Endothelial cell (in vitro differentiated cells): ENCODE measurements at regions not wholly inside any gene's neighbourhood (a gene's known extent, or its start where the extent isn't known, plus 50 kb on each side); places are given as distances from the start of the nearest gene placed in this dataset.

ENCODE experiments used
- DNase-seq: peaks from one replicate; pipeline ENCODE4 v3.0.0; 2021; ENCODE audit warnings: low spot score
- H3K27ac Mint-ChIP-seq: one replicate; pipeline ENCODE4 v1.8.0; 2021; ENCODE audit warnings: mixed read lengths, inconsistent platforms; ENCODE audit not compliant: unreplicated experiment
- H3K27me3 Mint-ChIP-seq: one replicate; pipeline ENCODE4 v1.8.0; 2021; ENCODE audit warnings: mild to moderate bottlenecking, moderate library complexity, mixed read lengths, inconsistent platforms; ENCODE audit not compliant: unreplicated experiment
- H3K36me3 Mint-ChIP-seq: one replicate; pipeline ENCODE4 v1.8.0; 2021; ENCODE audit warnings: mild to moderate bottlenecking, low read depth, mixed read lengths, inconsistent platforms; ENCODE audit not compliant: unreplicated experiment
- H3K4me1 Mint-ChIP-seq: one replicate; pipeline ENCODE4 v1.8.0; 2021; ENCODE audit warnings: mild to moderate bottlenecking, mixed read lengths, inconsistent platforms; ENCODE audit not compliant: unreplicated experiment
- H3K4me3 Mint-ChIP-seq: one replicate; pipeline ENCODE4 v1.8.0; 2021; ENCODE audit warnings: mild to moderate bottlenecking, mixed read lengths, inconsistent platforms; ENCODE audit not compliant: unreplicated experiment
- H3K9me3 Mint-ChIP-seq: one replicate; pipeline ENCODE4 v1.8.0; 2021; ENCODE audit warnings: mixed read lengths, inconsistent platforms; ENCODE audit not compliant: unreplicated experiment
- TF ChIP-seq, protein P1 (sequence below): fragments of 200-600 bp; sonication (generic); IDR thresholded peaks from one replicate; pipeline ENCODE4 v1.5.0; 2021; ENCODE audit warnings: antibody characterized with exemption; ENCODE audit not compliant: unreplicated experiment

DNA sequence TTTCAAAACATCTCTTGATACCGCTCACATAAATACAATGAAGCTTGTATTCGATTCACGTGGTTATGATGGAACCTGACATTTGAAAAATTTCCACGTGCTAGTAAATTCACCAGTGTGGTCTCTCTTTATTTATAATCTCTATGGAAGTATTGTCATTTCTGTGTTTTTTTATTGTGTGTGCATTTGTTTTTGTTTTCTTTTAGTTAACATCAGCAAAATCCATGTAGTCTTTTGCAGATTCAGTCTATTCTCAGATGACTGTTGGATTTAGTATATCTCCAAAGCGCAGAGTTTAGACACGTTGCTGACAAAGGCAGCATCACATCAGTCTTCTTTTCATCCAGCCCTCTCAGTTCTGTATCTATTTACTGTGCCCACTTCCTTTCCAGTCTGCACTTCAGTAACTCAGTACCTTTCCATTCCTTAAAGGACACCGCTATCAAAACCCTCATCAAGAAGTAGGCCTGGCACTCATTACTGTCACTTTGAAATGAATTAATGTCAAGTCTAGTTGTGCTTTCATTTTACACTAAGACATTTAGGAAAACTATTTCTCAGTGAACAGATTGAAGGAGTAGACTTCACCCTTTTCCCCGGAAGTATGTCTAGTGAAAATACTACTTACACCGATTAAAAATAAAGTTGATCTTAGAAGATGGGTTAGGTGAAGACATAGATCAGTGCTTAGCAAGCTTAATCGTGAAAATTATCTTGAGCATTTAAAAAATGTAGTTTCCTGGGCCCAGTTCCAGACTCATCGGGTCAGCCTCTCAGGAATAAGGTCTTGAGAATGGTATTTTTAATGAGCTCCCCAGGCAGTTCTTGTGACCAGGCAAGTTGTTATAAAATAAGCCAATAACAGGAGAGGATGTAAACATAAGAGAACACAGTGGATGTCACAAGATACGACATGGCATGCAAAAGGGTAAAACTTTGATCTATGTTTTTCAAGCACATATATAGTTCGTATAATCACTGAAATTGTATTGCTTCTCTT lies 506.8 kb upstream of the ZEB2 start:
- no peak for DNase-seq
- Mint-ChIP-seq H3K4me3 (no peak overlapping the region), H3K36me3 (no peaks in the 10 kb centered on the region), H3K27ac (no peak overlapping the region), H3K9me3 (no peaks in the 10 kb centered on the region), H3K4me1 (no peaks in the 10 kb centered on the region), H3K27me3 (peaks cover 3% of the 10 kb centered on the region)
- TF ChIP-seq, protein P1, sequence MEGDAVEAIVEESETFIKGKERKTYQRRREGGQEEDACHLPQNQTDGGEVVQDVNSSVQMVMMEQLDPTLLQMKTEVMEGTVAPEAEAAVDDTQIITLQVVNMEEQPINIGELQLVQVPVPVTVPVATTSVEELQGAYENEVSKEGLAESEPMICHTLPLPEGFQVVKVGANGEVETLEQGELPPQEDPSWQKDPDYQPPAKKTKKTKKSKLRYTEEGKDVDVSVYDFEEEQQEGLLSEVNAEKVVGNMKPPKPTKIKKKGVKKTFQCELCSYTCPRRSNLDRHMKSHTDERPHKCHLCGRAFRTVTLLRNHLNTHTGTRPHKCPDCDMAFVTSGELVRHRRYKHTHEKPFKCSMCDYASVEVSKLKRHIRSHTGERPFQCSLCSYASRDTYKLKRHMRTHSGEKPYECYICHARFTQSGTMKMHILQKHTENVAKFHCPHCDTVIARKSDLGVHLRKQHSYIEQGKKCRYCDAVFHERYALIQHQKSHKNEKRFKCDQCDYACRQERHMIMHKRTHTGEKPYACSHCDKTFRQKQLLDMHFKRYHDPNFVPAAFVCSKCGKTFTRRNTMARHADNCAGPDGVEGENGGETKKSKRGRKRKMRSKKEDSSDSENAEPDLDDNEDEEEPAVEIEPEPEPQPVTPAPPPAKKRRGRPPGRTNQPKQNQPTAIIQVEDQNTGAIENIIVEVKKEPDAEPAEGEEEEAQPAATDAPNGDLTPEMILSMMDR = no peak

DNA sequence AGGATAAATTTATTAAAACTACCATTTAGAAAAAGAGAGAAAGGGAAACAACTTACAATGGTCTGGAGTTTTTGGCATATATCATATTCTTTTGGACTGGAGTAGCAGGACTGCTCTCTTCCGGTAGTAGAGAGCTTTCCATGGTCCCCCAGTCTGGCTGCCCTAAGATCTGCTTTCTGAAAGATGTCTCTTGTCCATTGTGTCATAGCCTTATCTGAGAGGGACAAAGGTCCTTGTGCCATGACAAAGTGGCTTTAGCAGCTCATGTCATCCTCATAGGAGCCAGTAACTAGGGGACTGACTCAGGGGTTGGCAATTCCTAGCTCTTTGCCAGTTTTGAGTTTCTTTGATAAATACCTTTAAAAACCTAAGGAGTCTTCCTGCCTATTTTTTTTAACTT lies 505.5 kb upstream of the ZEB2 start:
- no peak overlapping the region for H3K4me3 Mint-ChIP-seq
- TF ChIP-seq, protein P1 = no peak
- no peaks in the 10 kb centered on the region for H3K36me3 Mint-ChIP-seq
- H3K27me3 Mint-ChIP-seq = peaks cover 3% of the 10 kb centered on the region
- H3K9me3 Mint-ChIP-seq = no peaks in the 10 kb centered on the region
- H3K27ac Mint-ChIP-seq = no peak overlapping the region
- DNase-seq = no peak
- H3K4me1 Mint-ChIP-seq = no peaks in the 10 kb centered on the region

DNA sequence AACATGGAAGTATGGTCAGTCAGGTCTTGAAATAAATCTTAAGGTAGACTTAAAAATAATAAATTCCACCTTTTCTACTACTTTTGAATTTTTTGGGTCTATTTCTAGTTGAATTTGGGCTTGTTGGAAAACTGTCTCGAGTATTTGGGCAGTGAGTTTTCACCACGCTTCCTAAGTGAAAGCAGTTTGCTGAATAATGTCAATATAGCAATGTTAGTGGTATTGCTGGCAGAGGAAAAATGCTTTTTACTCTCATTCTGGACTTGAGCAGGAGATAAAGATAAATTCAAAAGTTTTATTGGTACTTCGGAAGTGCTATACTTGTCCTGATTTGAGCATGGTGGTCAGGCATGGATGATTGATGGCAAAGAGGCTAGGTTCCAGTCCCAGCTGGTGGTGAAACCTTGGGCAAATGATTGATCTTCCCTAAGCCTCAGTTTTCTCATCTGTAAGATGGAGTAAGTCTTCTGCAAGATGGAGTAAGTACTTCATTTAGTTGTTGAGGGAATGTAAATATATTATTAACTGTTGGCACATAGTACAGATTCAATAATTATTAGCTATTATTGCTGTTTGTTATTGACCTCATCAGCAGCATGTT lies 503.5 kb upstream of the ZEB2 start:
- TF ChIP-seq, protein P1 = no peak
- H3K4me3 Mint-ChIP-seq = no peak overlapping the region
- no peaks in the 10 kb centered on the region for H3K4me1 Mint-ChIP-seq
- DNase-seq = no peak
- H3K36me3 Mint-ChIP-seq = no peaks in the 10 kb centered on the region
- H3K27me3 Mint-ChIP-seq = peaks cover 4% of the 10 kb centered on the region
- no peak overlapping the region for H3K27ac Mint-ChIP-seq
- H3K9me3 Mint-ChIP-seq = no peaks in the 10 kb centered on the region

DNA sequence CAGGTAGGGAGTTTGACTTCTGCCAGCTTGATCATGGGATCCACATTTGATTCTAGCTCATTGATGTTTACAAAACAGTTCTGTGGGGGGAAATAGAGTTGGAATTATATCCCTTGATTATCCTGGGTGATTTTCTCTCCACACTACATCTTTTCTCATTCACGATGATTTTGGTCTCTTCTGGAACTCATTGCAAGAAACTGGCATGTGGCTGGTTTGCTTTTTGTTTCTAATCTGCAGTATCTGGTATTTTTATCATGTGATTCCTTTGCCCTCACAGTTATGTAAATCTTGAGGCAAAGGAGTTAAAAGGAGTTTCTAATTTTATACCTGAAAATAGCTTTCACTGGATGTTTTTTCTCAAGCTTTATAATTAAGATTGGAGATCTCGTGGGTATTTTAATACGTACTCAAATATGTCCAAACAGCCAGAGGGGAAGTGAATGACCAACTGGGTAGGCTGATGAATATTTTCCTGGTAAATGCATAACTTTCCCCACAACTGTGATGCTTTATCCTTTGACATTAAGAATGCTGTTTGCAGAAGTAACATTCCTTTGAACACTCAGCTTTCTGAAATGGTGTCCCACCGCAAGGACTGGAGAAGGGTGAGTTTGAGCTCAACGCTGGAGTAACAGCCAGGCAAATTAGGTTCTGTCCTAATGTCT lies 502.9 kb upstream of the ZEB2 start:
- H3K27me3 Mint-ChIP-seq = peaks cover 4% of the 10 kb centered on the region
- H3K36me3 Mint-ChIP-seq = no peaks in the 10 kb centered on the region
- no peak for DNase-seq
- TF ChIP-seq, protein P1 = no peak
- no peak overlapping the region for H3K4me3 Mint-ChIP-seq
- no peaks in the 10 kb centered on the region for H3K9me3 Mint-ChIP-seq
- H3K27ac Mint-ChIP-seq = no peak overlapping the region
- H3K4me1 Mint-ChIP-seq = no peaks in the 10 kb centered on the region
